ENCODE measurements at regions not wholly inside any gene's neighbourhood (a gene's known extent, or its start where the extent isn't known, plus 50 kb on each side); places are given as distances from the start of the nearest gene placed in this dataset.
"Not testable (repeated sequence)": the region's sequence is repeated elsewhere in the genome, so short reads cannot be mapped to it uniquely, and the experiment has no call there.

GRCh38 chr12:33156042-33156441 is 259.5 kb upstream of the PKP2 start:
- Histone ChIP-seq H4K20me1 (ENCODE audit: insufficient read depth, low read length) (no peaks in the 10 kb centered on the region), H2AFZ (ENCODE audit: low read length) (no peak overlapping the region), H3K27me3 (ENCODE audit: control insufficient read depth in 1 of 2, insufficient read depth in 2 of 2, low read length in 2 of 2) (no peaks in the 10 kb centered on the region), H3K36me3 (replicated peaks in 1 of 2; ENCODE audit: control insufficient read depth in 1 of 2, insufficient read depth in 2 of 2, low read length in 2 of 2) (no peaks in the 10 kb centered on the region), H3K4me3 (replicated peaks in 1 of 3; ENCODE audit: insufficient read depth in 1 of 3, low read depth in 2 of 3, low read length in 3 of 3) (no peak overlapping the region), H3K9me3 (ENCODE audit: low read length) (peaks cover 5% of the 10 kb centered on the region; the same call in 1 of the 2 replicates), H3K79me2 (ENCODE audit: insufficient read depth, low read length) (no peaks in the 10 kb centered on the region), H3K4me2 (ENCODE audit: low read depth, low read length) (no peak overlapping the region), H3K27ac (ENCODE audit: extremely low read length, insufficient read depth, low read length) (no peak overlapping the region), H3K9ac (ENCODE audit: insufficient read depth, low read depth, low read length) (no peak overlapping the region), H3K4me1 (ENCODE audit: insufficient read depth, low read length) (no peaks in the 10 kb centered on the region)
- DNase-seq (ENCODE audit: low spot score): no peak
- ChIA-PET POLR2A (no interaction called here), CTCF (ENCODE audit: low intra/inter-chr PET ratio, low total read pairs) (no interaction called here)
- in situ Hi-C loops (cut with HindIII; ENCODE audit: extremely low pct_ligation_motif_present, low pct_unique_long_range_greater_than_20kb) (no loop called here), intact Hi-C loops (cut with micrococcal nuclease; ENCODE audit: unreplicated experiment) (no loop called here)
- no peak for FAIRE-seq
- BruUV-seq (replicated peaks): no TSS peak
- TF ChIP-seq ZNF484 (CRISPR knock-in tag; IDR thresholded peaks at IDR 0.05; ENCODE audit: borderline replicate concordance, low read depth): no peak
- ATAC-seq: no peak
- WGBS (ENCODE audit: low lambda C conversion rate): 3% methylated on average over 4 of the region's 4 CpGs

- not testable (repeated sequence) for BruUV-seq (replicated peaks)
These were observed 250.7 kb upstream of the PKP2 start for GRCh38 chr12:33147292-33147691.

GRCh38 chr12:33129500-33129899 is 232.9 kb upstream of the PKP2 start:
- no peak overlapping the region for H3K27ac ChIP-seq (ENCODE audit: extremely low read length, insufficient read depth, low read length)
- H3K9ac ChIP-seq (ENCODE audit: insufficient read depth, low read depth, low read length): no peak overlapping the region
- no peak overlapping the region for H3K4me2 ChIP-seq (ENCODE audit: low read depth, low read length)
- H3K79me2 ChIP-seq (ENCODE audit: insufficient read depth, low read length): no peaks in the 10 kb centered on the region
- no peaks in the 10 kb centered on the region for H3K36me3 ChIP-seq (replicated peaks in 1 of 2; ENCODE audit: control insufficient read depth in 1 of 2, insufficient read depth in 2 of 2, low read length in 2 of 2)
- intact Hi-C loops (cut with micrococcal nuclease; ENCODE audit: unreplicated experiment) (no loop called here), in situ Hi-C loops (cut with HindIII; ENCODE audit: extremely low pct_ligation_motif_present, low pct_unique_long_range_greater_than_20kb) (no loop called here)
- no peak for ATAC-seq
- no peak overlapping the region for H3K4me3 ChIP-seq (replicated peaks in 1 of 3; ENCODE audit: insufficient read depth in 1 of 3, low read depth in 2 of 3, low read length in 3 of 3)
- no peaks in the 10 kb centered on the region for H3K27me3 ChIP-seq (ENCODE audit: control insufficient read depth in 1 of 2, insufficient read depth in 2 of 2, low read length in 2 of 2)
- no peaks in the 10 kb centered on the region for H3K4me1 ChIP-seq (ENCODE audit: insufficient read depth, low read length)
- ChIA-PET POLR2A (no interaction called here), CTCF (ENCODE audit: low intra/inter-chr PET ratio, low total read pairs) (no interaction called here)
- DNase-seq (ENCODE audit: low spot score): no peak
- no peaks in the 10 kb centered on the region for H3K9me3 ChIP-seq (ENCODE audit: low read length)
- H2AFZ ChIP-seq (ENCODE audit: low read length): no peak overlapping the region
- WGBS (ENCODE audit: low lambda C conversion rate): 5% methylated on average over 1 of the region's 1 CpG
- no peak for FAIRE-seq
- no TSS peak for BruUV-seq (replicated peaks)
- H4K20me1 ChIP-seq (ENCODE audit: insufficient read depth, low read length): no peaks in the 10 kb centered on the region
- TF ChIP-seq TSC22D2 (CRISPR knock-in tag; IDR thresholded peaks at IDR 0.05; ENCODE audit: borderline replicate concordance): no peak
- no peak for TF ChIP-seq GLMP (CRISPR knock-in tag; IDR thresholded peaks at IDR 0.05; ENCODE audit: borderline replicate concordance)
- no peak for TF ChIP-seq RARG (CRISPR knock-in tag; IDR thresholded peaks at IDR 0.05; ENCODE audit: low read depth)
- no peak for TF ChIP-seq POLR2AphosphoS2 (IDR thresholded peaks at IDR 0.05; ENCODE audit: low read depth, low read length)
- TF ChIP-seq ZNF441 (CRISPR knock-in tag; IDR thresholded peaks at IDR 0.05; ENCODE audit: borderline replicate concordance): no peak
- TF ChIP-seq MAFK (conservative IDR thresholded peaks at IDR 0.05 in 1 of 2, IDR thresholded peaks at IDR 0.05 in 1 of 2; ENCODE audit: low read length in 2 of 2): no peak
- no peak for TF ChIP-seq ZC3H4 (CRISPR knock-in tag; IDR thresholded peaks at IDR 0.05; ENCODE audit: borderline replicate concordance)
- no peak for TF ChIP-seq ETV6 (CRISPR knock-in tag; conservative IDR thresholded peaks at IDR 0.05)

More at GRCh38 chr12:33147292-33147691, 250.7 kb upstream of the PKP2 start:
- CTCF ChIA-PET (ENCODE audit: low intra/inter-chr PET ratio, low total read pairs); H3K27ac ChIP-seq (ENCODE audit: extremely low read length, insufficient read depth, low read length); H3K4me1 ChIP-seq (ENCODE audit: insufficient read depth, low read length); H3K36me3 ChIP-seq (replicated peaks in 1 of 2; ENCODE audit: control insufficient read depth in 1 of 2, insufficient read depth in 2 of 2, low read length in 2 of 2); in situ Hi-C loops (cut with HindIII; ENCODE audit: extremely low pct_ligation_motif_present, low pct_unique_long_range_greater_than_20kb); H3K9me3 ChIP-seq (ENCODE audit: low read length); FAIRE-seq; intact Hi-C loops (cut with micrococcal nuclease; ENCODE audit: unreplicated experiment); H4K20me1 ChIP-seq (ENCODE audit: insufficient read depth, low read length); H3K4me2 ChIP-seq (ENCODE audit: low read depth, low read length); H2AFZ ChIP-seq (ENCODE audit: low read length); ATAC-seq; DNase-seq (ENCODE audit: low spot score); H3K4me3 ChIP-seq (replicated peaks in 1 of 3; ENCODE audit: insufficient read depth in 1 of 3, low read depth in 2 of 3, low read length in 3 of 3); H3K27me3 ChIP-seq (ENCODE audit: control insufficient read depth in 1 of 2, insufficient read depth in 2 of 2, low read length in 2 of 2); H3K9ac ChIP-seq (ENCODE audit: insufficient read depth, low read depth, low read length); H3K79me2 ChIP-seq (ENCODE audit: insufficient read depth, low read length); POLR2A ChIA-PET: not testable (repeated sequence)
- 0% methylated on average over 4 of the region's 8 CpGs for WGBS (ENCODE audit: low lambda C conversion rate)
